GM19238 (cell line): ENCODE measurements at regions not wholly inside any gene's neighbourhood (a gene's known extent, or its start where the extent isn't known, plus 50 kb on each side); places are given as distances from the start of the nearest gene placed in this dataset.

Experiments
- DNase-seq: peaks from one replicate; pipeline ENCODE4 v3.0.0; 2011; ENCODE audit warnings: low spot score; ENCODE audit not compliant: insufficient read length

DNA sequence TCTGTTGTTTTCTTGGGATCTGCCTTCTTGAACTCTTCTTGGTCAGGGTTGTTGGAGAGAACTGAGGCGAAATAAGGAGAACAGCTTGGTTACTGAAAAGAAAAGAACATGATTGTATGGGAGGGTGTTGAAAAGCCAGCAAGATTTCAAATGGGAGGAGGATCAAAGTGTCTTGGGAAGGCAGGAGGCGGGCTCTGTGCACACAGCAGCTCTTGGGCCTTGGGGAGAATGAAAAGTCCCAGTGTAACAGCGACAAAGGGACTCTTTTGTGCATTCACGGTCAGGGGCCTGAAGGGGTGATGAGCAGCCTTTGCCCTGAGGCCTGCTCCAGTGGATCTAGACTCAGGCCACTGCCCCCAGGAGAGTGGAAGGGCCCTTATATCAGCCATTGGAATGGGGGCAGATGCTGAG lies 135.4 kb downstream of the ADAMTS15 start:
- DNase-seq, result no peak

- DNase-seq, result no peak
Observed at GRCh38 chr11:130585545-130585944, 137.1 kb downstream of the ADAMTS15 start.

GRCh38 chr11:130587658-130588057 lies 139.2 kb downstream of the ADAMTS15 start:
- DNase-seq, result no peak

DNA sequence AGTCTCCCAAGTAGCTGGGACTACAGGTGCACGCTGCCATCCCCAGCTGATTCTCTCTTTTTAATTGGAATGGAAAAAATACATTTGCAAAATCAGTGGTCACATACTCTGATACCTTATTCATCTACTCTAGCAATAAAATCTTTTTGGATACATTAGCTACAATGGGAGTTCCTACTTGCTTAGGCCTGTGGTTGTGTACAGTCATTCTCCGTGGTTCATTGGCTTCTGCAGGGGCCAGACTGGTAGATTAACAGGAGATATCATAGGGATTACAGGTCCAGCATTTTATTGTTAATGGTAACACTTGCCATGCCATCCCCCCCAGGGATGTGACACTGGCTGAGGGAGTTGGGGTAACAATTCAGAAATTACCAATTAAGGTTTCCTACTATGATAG lies 140.0 kb downstream of the ADAMTS15 start:
- DNase-seq, result no peak

DNA sequence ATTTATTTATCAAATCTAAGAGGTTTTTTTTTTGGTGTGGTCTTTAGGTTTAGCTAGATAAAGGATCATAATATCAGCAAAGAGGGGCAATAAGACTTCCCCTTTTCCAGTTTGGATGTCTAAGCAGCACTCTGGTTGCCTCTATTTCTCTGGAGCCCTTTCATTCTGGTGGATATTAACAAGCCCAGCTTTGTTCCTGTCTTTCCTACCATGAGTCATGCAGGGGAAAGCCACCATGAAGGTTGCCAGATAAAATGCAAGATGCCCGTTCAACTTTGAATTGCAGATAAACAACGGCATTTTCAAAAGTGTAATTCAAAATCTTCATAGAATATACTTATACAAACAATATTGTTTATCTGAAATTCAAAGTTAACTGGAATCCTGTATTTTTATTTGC lies 143.6 kb downstream of the ADAMTS15 start:
- no peak for DNase-seq

- DNase-seq, result no peak
Observed at GRCh38 chr11:130593064-130593463, 144.6 kb downstream of the ADAMTS15 start.

DNA sequence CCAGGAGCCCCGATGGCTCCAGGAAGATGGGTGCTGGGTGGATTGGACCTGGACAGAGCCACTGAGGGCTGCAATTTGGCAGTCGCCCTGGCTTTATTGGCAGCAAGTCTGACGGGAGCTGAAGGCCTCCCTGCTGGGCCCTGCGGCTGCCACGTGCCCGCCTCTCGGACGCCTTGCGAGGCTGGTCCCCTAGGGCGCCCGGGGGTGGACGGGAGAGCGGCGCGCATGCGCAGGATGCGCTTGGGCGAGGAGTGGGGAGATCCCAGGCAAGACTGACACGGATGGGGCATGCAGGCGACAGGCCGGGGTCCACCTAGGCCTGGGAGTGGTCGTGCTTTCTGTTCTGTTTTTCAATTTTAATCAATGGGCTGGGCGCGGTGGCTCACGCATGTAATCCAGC lies 150.0 kb downstream of the ADAMTS15 start:
- DNase-seq, result no peak

GRCh38 chr11:130599073-130599654 lies 150.7 kb downstream of the ADAMTS15 start:
- DNase-seq, result no peak

DNA sequence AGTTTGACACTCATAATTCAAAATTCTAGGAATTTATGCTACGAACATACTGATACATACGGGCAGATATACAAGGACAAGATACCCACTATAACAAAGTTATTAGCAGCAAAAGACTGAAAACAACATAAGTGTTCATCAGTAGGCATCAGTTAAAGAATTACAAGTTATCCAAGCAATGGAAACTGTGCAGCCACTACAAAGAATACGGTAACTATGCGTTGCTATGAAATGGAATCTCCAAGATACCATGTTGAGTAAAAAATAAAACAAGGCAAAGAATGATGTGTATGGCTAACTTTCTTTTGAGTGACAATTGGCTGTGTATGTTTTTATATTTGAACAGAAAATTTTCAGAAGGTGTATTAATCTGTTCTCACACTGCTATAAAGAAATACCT lies 151.7 kb downstream of the ADAMTS15 start:
- DNase-seq, result no peak

GRCh38 chr11:130600616-130601015 lies 152.2 kb downstream of the ADAMTS15 start:
- no peak for DNase-seq

GRCh38 chr11:130601141-130601540 lies 152.7 kb downstream of the ADAMTS15 start:
- DNase-seq, result no peak

DNA sequence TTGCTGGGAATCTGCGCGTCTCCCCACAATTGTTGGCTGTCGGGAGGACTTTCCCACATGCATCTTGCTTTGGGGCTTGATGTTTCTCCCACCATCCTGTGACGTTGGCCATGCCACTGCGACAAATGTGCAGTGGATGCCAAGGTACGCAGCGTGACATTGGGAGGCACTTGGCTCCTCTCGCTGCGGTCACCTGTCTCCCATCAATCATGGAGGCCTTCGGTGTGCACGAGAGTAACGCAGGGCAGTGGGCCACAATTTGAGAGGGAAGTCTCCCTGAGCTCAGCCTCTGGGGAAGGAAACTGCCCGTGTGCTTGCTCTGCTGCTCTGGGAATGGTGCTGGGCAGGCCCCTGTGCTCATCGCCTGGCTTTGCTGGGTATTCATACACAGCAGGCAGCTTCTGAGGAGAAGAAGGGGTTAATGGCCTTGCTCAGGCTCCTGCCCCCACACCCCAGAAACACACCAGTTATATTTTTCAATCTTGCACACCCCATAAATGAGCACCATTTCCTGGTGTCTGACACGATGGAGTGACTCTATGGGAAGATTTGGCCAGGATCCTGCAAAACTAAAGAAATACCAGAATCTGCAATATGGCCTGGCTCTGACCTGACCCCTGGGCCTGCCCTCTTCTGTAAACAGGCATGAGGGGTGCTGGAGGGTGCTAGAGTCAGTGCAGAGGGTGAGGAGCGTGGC lies 153.5 kb downstream of the ADAMTS15 start:
- no peak for DNase-seq

GRCh38 chr11:130602641-130603334 lies 154.3 kb downstream of the ADAMTS15 start:
- no peak for DNase-seq

- DNase-seq, result no peak
Observed at GRCh38 chr11:130603335-130603906, 155.0 kb downstream of the ADAMTS15 start.

GRCh38 chr11:130604606-130605005 lies 156.2 kb downstream of the ADAMTS15 start:
- DNase-seq, result no peak

DNA sequence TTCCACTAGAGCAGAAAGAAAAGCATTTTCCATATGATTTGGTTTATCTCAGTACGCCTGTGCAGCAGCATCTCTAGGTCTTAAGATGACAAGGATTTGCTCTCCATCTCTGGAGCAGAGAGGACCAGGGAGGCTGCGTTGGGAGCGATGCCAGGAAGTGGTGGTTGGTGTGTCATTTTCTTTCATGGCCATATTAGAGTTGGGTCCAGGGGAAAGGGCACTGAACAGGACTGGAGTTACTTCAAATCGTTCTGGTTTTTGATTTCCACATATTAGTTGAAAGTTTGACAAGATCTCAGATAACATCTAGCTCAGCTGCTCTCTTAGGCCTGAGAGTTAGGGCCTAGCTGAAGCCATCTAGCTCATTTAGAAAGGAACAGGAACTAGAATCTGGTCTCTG lies 157.7 kb downstream of the ADAMTS15 start:
- no peak for DNase-seq

DNA sequence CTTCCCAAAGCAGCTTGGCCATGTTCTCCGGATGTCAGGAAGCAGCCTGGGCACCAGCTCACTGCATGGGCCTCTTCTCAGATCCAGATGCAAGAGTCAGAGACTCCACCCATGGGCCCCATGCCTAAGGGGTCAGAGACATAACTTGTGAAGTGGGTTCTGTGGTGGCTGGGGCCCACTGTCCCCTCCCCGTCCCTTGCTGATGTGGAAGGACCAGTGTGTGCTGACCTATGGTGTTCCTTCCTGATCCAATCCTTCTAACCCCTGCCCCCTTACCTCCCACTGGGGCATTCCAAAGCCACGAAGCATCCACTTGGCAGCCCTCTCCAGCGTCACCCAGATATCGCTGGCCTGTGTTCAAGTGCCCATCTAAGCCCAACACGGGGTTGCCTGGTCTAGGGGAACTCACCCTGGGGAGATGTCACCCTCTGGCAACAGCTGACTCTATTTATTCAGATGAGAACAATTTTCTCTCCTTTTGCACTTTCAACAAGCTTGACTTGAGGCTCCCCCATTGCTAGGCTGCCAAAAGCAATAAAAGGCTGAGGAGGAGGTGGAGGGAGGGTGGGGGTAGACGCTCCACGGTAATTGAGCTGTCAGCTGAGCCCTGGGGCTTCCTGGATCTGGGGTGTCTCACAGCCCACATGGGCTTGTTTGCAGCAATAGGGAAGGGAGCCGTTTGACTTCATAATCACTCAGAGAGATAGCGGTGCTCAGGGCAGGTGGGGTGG lies 158.5 kb downstream of the ADAMTS15 start:
- no peak for DNase-seq

- no peak for DNase-seq
Observed at GRCh38 chr11:130608287-130608686, 159.8 kb downstream of the ADAMTS15 start.

DNA sequence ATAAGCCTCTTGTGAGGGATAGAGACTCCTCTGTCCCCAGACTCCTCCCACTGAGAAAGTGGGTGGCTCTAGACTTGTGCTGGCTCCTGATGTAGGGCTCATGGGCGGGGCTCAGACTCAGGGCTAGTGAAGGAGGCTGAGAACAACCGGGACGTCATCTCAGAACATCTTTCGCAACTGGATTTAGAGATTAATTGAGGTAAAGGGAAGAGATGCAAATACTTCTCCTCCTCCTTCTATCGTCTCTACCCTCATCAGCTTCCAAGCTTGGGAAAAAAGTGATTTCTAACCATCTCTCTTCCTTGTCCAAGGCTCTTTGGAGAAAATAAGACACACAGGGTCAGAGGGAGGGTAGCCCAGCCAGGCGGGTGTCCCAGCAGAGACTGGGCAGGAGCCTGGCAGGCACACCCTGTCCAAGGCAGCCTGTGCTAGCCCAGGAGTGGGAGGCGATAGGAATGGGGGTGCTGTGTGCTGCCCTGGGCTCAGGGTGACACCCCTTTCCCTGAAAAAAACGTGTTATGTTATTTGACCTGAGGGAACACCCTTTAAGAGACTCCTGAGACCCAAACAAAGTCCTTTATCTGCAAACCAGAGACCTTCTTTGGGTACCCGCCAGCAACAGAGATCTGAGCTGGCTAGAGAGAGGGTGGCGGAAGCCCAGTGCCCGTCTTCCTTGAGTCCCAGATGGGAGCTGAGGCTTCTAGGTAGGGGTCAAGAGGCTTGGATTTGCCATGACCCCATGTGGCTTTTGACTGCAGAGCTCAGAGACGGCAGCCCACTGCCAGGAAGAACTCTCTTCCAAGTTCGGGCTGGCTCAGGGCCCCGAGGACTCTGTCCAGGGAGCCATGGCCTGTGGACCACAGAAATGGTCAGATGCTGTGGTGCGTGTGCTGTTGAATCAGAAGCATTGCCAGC lies 160.9 kb downstream of the ADAMTS15 start:
- DNase-seq, result no peak

- no peak for DNase-seq
Observed at GRCh38 chr11:130611791-130612251, 163.4 kb downstream of the ADAMTS15 start.
